ENCODE measurements at regions not wholly inside any gene's neighbourhood (a gene's known extent, or its start where the extent isn't known, plus 50 kb on each side); places are given as distances from the start of the nearest gene placed in this dataset.

- CTCF ChIA-PET, result no interaction called here
- Mint-ChIP-seq H3K4me3 (no peak overlapping the region), H3K4me1 (peaks cover 7% of the 10 kb centered on the region), H3K27me3 (ENCODE audit: low read depth) (no peaks in the 10 kb centered on the region), H3K27ac (no peak overlapping the region), H3K9me3 (peaks cover 7% of the 10 kb centered on the region; the same call in 1 of the 2 replicates), H3K36me3 (no peaks in the 10 kb centered on the region)
- ATAC-seq, result no peak
- POLR2A ChIA-PET, result no interaction called here
- no peak for DNase-seq (ENCODE audit: low spot score)
- no peak for TF ChIP-seq ERG (CRISPR knock-in tag; IDR thresholded peaks at IDR 0.05)
Measured at GRCh38 chr4:65217179-65217578, 453.1 kb downstream of the EPHA5 start.

- Mint-ChIP-seq H3K36me3 (no peaks in the 10 kb centered on the region), H3K27me3 (ENCODE audit: low read depth) (no peaks in the 10 kb centered on the region), H3K4me1 (no peaks in the 10 kb centered on the region), H3K9me3 (no peaks in the 10 kb centered on the region), H3K27ac (no peak overlapping the region), H3K4me3 (no peak overlapping the region)
- ChIA-PET POLR2A (no interaction called here), CTCF (no interaction called here)
- ATAC-seq (no peak), DNase-seq (ENCODE audit: low spot score) (no peak)
- TF ChIP-seq PREB (CRISPR knock-in tag; IDR thresholded peaks at IDR 0.05; ENCODE audit: borderline replicate concordance) (no peak), AFF4 (CRISPR knock-in tag; IDR thresholded peaks at IDR 0.05; ENCODE audit: borderline replicate concordance) (no peak), E2F4 (CRISPR knock-in tag; IDR thresholded peaks at IDR 0.05; ENCODE audit: borderline replicate concordance, low read depth) (no peak), OVOL2 (CRISPR knock-in tag; IDR thresholded peaks at IDR 0.05; ENCODE audit: borderline replicate concordance) (no peak), IRF1 (CRISPR knock-in tag; IDR thresholded peaks at IDR 0.05) (no peak), ERG (CRISPR knock-in tag; IDR thresholded peaks at IDR 0.05) (no peak), GTF2I (CRISPR knock-in tag; conservative IDR thresholded peaks at IDR 0.05) (no peak), SMAD3 (CRISPR knock-in tag; IDR thresholded peaks at IDR 0.05; ENCODE audit: borderline replicate concordance) (no peak), RELA (CRISPR knock-in tag; IDR thresholded peaks at IDR 0.05; ENCODE audit: borderline replicate concordance) (no peak), SOX15 (CRISPR knock-in tag; IDR thresholded peaks at IDR 0.05) (no peak), STAT6 (CRISPR knock-in tag; conservative IDR thresholded peaks at IDR 0.05; ENCODE audit: low read depth) (no peak), ZNF423 (CRISPR knock-in tag; IDR thresholded peaks at IDR 0.05) (no peak), HMGA2 (CRISPR knock-in tag; IDR thresholded peaks at IDR 0.05) (no peak)
Measured at GRCh38 chr4:65202853-65203236, 467.4 kb downstream of the EPHA5 start.
